K562 (cell line): ENCODE measurements at regions not wholly inside any gene's neighbourhood (a gene's known extent, or its start where the extent isn't known, plus 50 kb on each side); places are given as distances from the start of the nearest gene placed in this dataset.

Source experiments
- BMI1 ChIP-seq: fragments of 150-350 bp; IDR thresholded peaks from 2 replicates; pipeline ENCODE4 v1.6.1; 2014; ENCODE audit warnings: low read length
- HIVEP1 ChIP-seq: fragments of 250-450 bp; sonication (Bioruptor Pico); IDR thresholded peaks from 2 replicates; pipeline ENCODE4 v1.4.0; 2020; ENCODE audit warnings: mild to moderate bottlenecking
- JUNB ChIP-seq: fragments of 450-650 bp; formaldehyde crosslinking; conservative IDR thresholded peaks from 2 replicates; pipeline ENCODE4 v1.4.0; 2020; ENCODE audit warnings: mild to moderate bottlenecking
- KDM1A ChIP-seq, 2 experiments: fragments of 450-650 bp; IDR thresholded peaks; 2 replicates each; pipeline ENCODE4 v1.6.1; 2016; ENCODE audit warnings: mild to moderate bottlenecking in 2 of 2
- RAD21 ChIP-seq, 2 experiments: fragments of 250-450 bp in 1 of 2; fragments of 450-650 bp in 1 of 2; sonication (Bioruptor Pico) in 1 of 2; formaldehyde crosslinking in 1 of 2; IDR thresholded peaks in 1 of 2; conservative IDR thresholded peaks in 1 of 2; 2 replicates each; pipeline versions ENCODE4 v1.4.0 to v1.8.0; 2020 to 2022; ENCODE audit warnings: mild to moderate bottlenecking in 2 of 2, moderate library complexity in 1 of 2
- RBM15 ChIP-seq: fragments of 200-400 bp; formaldehyde crosslinking; IDR thresholded peaks from 2 replicates; pipeline ENCODE4 v1.6.1; 2018; ENCODE audit warnings: mild to moderate bottlenecking, low read length, moderate library complexity; ENCODE audit not compliant: insufficient read depth
- SMARCC2 ChIP-seq: fragments of 450-650 bp; IDR thresholded peaks from 2 replicates; pipeline ENCODE4 v1.6.1; 2017; ENCODE audit warnings: antibody characterized with exemption, moderate library complexity, mild to moderate bottlenecking, low read depth
- SP1 ChIP-seq: sonication (generic); formaldehyde crosslinking; IDR thresholded peaks from 2 replicates; pipeline ENCODE4 v1.8.1; 2022; ENCODE audit warnings: mild to moderate bottlenecking, missing genetic modification reagents
- TOE1 ChIP-seq, 2 experiments: fragments of 450-650 bp in 1 of 2; sonication (generic) in 1 of 2; formaldehyde crosslinking in 1 of 2; IDR thresholded peaks; 2 replicates each; pipeline versions ENCODE4 v1.7.1 to v1.8.0; 2016 to 2022; ENCODE audit warnings: borderline replicate concordance in 2 of 2, mild to moderate bottlenecking in 2 of 2, antibody characterized with exemption in 1 of 2, inconsistent platforms in 1 of 2, low read depth in 1 of 2, missing genetic modification reagents in 1 of 2, moderate library complexity in 1 of 2
- YBX1 ChIP-seq: fragments of 450-650 bp; IDR thresholded peaks from 2 replicates; pipeline ENCODE4 v1.7.1; 2016; ENCODE audit warnings: mild to moderate bottlenecking
- ZNF766 ChIP-seq: fragments of 200-800 bp; sonication (Bioruptor generic); conservative IDR thresholded peaks from 2 replicates; pipeline ENCODE4 v1.6.1; 2016; ENCODE audit warnings: missing genetic modification characterization, missing compliant biosample characterization
- TF ChIP-seq, protein P1 (sequence below): fragments of 450-650 bp; formaldehyde crosslinking; conservative IDR thresholded peaks from 2 replicates; pipeline ENCODE4 v1.4.0; 2022; ENCODE audit warnings: mild to moderate bottlenecking, missing genetic modification characterization
- TF ChIP-seq, protein P2 (sequence below), 3 experiments: IDR thresholded peaks in 2 of 3; conservative IDR thresholded peaks in 1 of 3; 2 replicates each; pipeline ENCODE4 v1.5.1; 2011 to 2012; ENCODE audit warnings: low read length in 3 of 3, mild to moderate bottlenecking in 3 of 3, control low read depth in 2 of 3, improper control_type of control experiment in 1 of 3, inconsistent platforms in 1 of 3, low read depth in 1 of 3, mixed read lengths in 1 of 3, moderate library complexity in 1 of 3; ENCODE audit not compliant: insufficient read depth in 2 of 3
- TF ChIP-seq, protein P3 (sequence below): fragments of 250-450 bp; sonication (Bioruptor Pico); IDR thresholded peaks from 2 replicates; pipeline ENCODE4 v1.4.0; 2020; ENCODE audit warnings: mild to moderate bottlenecking, moderate library complexity

DNA sequence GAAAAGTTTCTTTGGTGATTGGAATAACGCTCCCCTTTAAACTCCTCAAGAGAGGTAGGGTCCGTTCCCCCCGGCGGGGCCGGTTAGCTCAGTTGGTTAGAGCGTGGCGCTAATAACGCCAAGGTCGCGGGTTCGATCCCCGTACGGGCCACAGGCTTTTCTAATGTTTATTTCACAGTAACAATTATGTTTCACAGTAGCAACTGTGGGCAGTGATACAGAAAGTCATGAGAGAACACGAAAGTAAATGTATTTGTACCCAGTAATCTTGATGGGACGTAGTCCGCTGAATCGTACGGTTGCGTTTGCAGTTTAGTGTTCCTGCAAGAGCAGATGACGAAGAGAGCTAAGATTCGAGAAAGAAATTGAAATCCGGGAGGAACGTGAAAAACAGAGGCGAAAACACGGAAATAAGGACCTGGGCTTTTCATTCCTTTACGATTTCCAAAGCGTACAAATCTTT is 505.5 kb downstream of the PRIM2 start:
- no peak for TF ChIP-seq TOE1 (IDR thresholded peaks at IDR 0.05; ENCODE audit: borderline replicate concordance)
- TF ChIP-seq TOE1 (CRISPR knock-in tag; IDR thresholded peaks at IDR 0.05; ENCODE audit: borderline replicate concordance, low read depth) = no peak
- TF ChIP-seq, protein P1, sequence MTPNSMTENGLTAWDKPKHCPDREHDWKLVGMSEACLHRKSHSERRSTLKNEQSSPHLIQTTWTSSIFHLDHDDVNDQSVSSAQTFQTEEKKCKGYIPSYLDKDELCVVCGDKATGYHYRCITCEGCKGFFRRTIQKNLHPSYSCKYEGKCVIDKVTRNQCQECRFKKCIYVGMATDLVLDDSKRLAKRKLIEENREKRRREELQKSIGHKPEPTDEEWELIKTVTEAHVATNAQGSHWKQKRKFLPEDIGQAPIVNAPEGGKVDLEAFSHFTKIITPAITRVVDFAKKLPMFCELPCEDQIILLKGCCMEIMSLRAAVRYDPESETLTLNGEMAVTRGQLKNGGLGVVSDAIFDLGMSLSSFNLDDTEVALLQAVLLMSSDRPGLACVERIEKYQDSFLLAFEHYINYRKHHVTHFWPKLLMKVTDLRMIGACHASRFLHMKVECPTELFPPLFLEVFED (CRISPR knock-in tag) = no peak
- TF ChIP-seq YBX1 = no peak
- no peak for TF ChIP-seq RAD21 (CRISPR knock-in tag; conservative IDR thresholded peaks at IDR 0.05 in 1 of 2, IDR thresholded peaks at IDR 0.05 in 1 of 2)
- TF ChIP-seq, protein P2, sequence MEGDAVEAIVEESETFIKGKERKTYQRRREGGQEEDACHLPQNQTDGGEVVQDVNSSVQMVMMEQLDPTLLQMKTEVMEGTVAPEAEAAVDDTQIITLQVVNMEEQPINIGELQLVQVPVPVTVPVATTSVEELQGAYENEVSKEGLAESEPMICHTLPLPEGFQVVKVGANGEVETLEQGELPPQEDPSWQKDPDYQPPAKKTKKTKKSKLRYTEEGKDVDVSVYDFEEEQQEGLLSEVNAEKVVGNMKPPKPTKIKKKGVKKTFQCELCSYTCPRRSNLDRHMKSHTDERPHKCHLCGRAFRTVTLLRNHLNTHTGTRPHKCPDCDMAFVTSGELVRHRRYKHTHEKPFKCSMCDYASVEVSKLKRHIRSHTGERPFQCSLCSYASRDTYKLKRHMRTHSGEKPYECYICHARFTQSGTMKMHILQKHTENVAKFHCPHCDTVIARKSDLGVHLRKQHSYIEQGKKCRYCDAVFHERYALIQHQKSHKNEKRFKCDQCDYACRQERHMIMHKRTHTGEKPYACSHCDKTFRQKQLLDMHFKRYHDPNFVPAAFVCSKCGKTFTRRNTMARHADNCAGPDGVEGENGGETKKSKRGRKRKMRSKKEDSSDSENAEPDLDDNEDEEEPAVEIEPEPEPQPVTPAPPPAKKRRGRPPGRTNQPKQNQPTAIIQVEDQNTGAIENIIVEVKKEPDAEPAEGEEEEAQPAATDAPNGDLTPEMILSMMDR (IDR thresholded peaks at IDR 0.05 in 2 of 3, conservative IDR thresholded peaks at IDR 0.05 in 1 of 3; ENCODE audit: insufficient read depth in 2 of 3, low read depth in 1 of 3, low read length in 3 of 3) = no peak
- TF ChIP-seq, protein P3, sequence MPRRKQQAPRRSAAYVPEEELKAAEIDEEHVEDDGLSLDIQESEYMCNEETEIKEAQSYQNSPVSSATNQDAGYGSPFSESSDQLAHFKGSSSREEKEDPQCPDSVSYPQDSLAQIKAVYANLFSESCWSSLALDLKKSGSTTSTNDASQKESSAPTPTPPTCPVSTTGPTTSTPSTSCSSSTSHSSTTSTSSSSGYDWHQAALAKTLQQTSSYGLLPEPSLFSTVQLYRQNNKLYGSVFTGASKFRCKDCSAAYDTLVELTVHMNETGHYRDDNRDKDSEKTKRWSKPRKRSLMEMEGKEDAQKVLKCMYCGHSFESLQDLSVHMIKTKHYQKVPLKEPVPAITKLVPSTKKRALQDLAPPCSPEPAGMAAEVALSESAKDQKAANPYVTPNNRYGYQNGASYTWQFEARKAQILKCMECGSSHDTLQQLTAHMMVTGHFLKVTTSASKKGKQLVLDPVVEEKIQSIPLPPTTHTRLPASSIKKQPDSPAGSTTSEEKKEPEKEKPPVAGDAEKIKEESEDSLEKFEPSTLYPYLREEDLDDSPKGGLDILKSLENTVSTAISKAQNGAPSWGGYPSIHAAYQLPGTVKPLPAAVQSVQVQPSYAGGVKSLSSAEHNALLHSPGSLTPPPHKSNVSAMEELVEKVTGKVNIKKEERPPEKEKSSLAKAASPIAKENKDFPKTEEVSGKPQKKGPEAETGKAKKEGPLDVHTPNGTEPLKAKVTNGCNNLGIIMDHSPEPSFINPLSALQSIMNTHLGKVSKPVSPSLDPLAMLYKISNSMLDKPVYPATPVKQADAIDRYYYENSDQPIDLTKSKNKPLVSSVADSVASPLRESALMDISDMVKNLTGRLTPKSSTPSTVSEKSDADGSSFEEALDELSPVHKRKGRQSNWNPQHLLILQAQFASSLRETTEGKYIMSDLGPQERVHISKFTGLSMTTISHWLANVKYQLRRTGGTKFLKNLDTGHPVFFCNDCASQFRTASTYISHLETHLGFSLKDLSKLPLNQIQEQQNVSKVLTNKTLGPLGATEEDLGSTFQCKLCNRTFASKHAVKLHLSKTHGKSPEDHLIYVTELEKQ (CRISPR knock-in tag) = no peak
- TF ChIP-seq ZNF766 (CRISPR knock-in tag) = no peak
- TF ChIP-seq SMARCC2 = no peak
- TF ChIP-seq KDM1A (IDR thresholded peaks at IDR 0.05) = no peak
- TF ChIP-seq HIVEP1 (CRISPR knock-in tag) = no peak
- no peak for TF ChIP-seq JUNB (CRISPR knock-in tag)
- no peak for TF ChIP-seq BMI1
- no peak for TF ChIP-seq SP1 (CRISPR knock-in tag)
- no peak for TF ChIP-seq RBM15
